HCT116 (cell line): ENCODE measurements at regions not wholly inside any gene's neighbourhood (a gene's known extent, or its start where the extent isn't known, plus 50 kb on each side); places are given as distances from the start of the nearest gene placed in this dataset.

Experiments
- ATAC-seq: fragments of 200-7000 bp; cut with Tn5 transposase; 2 replicates; pipeline ENCODE4 v1.9.1; 2020; ENCODE audit warnings: mild to moderate bottlenecking, moderate library complexity
- BruUV-seq: library from RNA; stranded (reverse); fragments of 400-500 nt; replicated peaks from 2 replicates; lab custom pipeline; 2021; lab: Mats Ljungman, UMichigan
- CTCF ChIA-PET: fragments of 300-600 bp; sonication (Branson Sonifier 250); formaldehyde crosslinking; loops from one replicate; lab custom pipeline; 2021; ENCODE audit warnings: antibody characterized with exemption; lab: Charles Lee
- POLR2A ChIA-PET: fragments of 300-600, 350-600 bp; sonication (Branson Sonifier 250); formaldehyde crosslinking; loops from one replicate; lab custom pipeline; 2021; ENCODE audit warnings: antibody characterized with exemption; lab: Charles Lee
- RAD21 ChIA-PET, 2 experiments: fragments of 300-600 bp; sonication (Branson Sonifier 250); formaldehyde crosslinking; loops; one replicate each; lab custom pipeline; 2023; ENCODE audit warnings: low total read pairs in 2 of 2; ENCODE audit not compliant: uncharacterized antibody in 2 of 2, unreplicated experiment in 2 of 2, low non-redundant PET in 1 of 2; lab: Charles Lee
- DNase-seq: peaks from one replicate; pipeline ENCODE4 v3.0.0-alpha.2; 2010; ENCODE audit warnings: low read depth, low spot score
- H2AFZ ChIP-seq: fragments of 200-600 bp; shearing (Covaris generic), sonication (generic); 2 replicates; pipeline ENCODE4 v1.6.1; 2017; ENCODE audit warnings: low read depth, mixed run types, mixed read lengths, antibody characterized with exemption, low read length; ENCODE audit not compliant: poor library complexity, severe bottlenecking
- H3K27ac ChIP-seq: 2 replicates; pipeline ENCODE4 v1.5.1; 2012; ENCODE audit warnings: low read depth, low read length
- H3K27me3 ChIP-seq: fragments of 200-600 bp; sonication (generic); 2 replicates; pipeline ENCODE4 v1.6.1; 2016; ENCODE audit warnings: mixed run types, low read length, mixed read lengths; ENCODE audit not compliant: insufficient read depth
- H3K36me3 ChIP-seq, 2 experiments: fragments of 200-500 bp in 1 of 2; fragments of 200-600 bp in 1 of 2; sonication (Bioruptor generic) in 1 of 2; sonication (generic) in 1 of 2; 2 replicates each; pipeline versions ENCODE4 v1.5.1 to v1.6.1; 2014 to 2016; ENCODE audit warnings: low read length in 2 of 2, inconsistent platforms in 1 of 2, mixed read lengths in 1 of 2, mixed run types in 1 of 2; ENCODE audit not compliant: insufficient read depth in 2 of 2, control insufficient read depth in 1 of 2
- H3K4me1 ChIP-seq, 2 experiments: fragments of 200-600 bp in 1 of 2; sonication (generic) in 1 of 2; 2 replicates each; pipeline versions ENCODE4 v1.5.1 to v1.6.1; 2012 to 2017; ENCODE audit warnings: low read length in 2 of 2, inconsistent platforms in 1 of 2, mild to moderate bottlenecking in 1 of 2, mixed read lengths in 1 of 2, mixed run types in 1 of 2, moderate library complexity in 1 of 2; ENCODE audit not compliant: insufficient read depth in 2 of 2, control insufficient read depth in 1 of 2
- H3K4me2 ChIP-seq: fragments of 200-600 bp; sonication (generic); 2 replicates; pipeline ENCODE4 v1.6.1; 2017; ENCODE audit warnings: mixed run types, low read length, mixed read lengths
- H3K4me3 ChIP-seq, 2 experiments: fragments of 200-600 bp in 1 of 2; sonication (generic) in 1 of 2; replicated peaks in 1 of 2; 2 replicates each; pipeline ENCODE4 v1.5.1; 2011 to 2016; ENCODE audit warnings: low read length in 2 of 2, control low read depth in 1 of 2, low read depth in 1 of 2, mild to moderate bottlenecking in 1 of 2, mixed read lengths in 1 of 2, mixed run types in 1 of 2
- H3K79me2 ChIP-seq: fragments of 200-600 bp; sonication (generic); 2 replicates; pipeline ENCODE4 v1.6.1; 2017; ENCODE audit warnings: mild to moderate bottlenecking, mixed run types, low read length, moderate library complexity, mixed read lengths; ENCODE audit not compliant: insufficient read depth
- H3K9ac ChIP-seq: fragments of 200-600 bp; sonication (generic); 2 replicates; pipeline ENCODE4 v1.6.1; 2016; ENCODE audit warnings: low read length, mixed read lengths
- H3K9me2 ChIP-seq: fragments of 200-600 bp; sonication (generic), shearing (Covaris generic); 2 replicates; pipeline ENCODE4 v1.6.1; 2017; ENCODE audit warnings: mixed run types, mild to moderate bottlenecking, moderate library complexity; ENCODE audit not compliant: insufficient read depth
- H3K9me3 ChIP-seq, 2 experiments: fragments of 200-500 bp in 1 of 2; fragments of 200-600 bp in 1 of 2; sonication (Bioruptor generic) in 1 of 2; sonication (generic) in 1 of 2; 2 replicates each; pipeline ENCODE4 v1.6.1; 2014 to 2017; ENCODE audit warnings: low read length in 2 of 2, mixed read lengths in 2 of 2, inconsistent platforms in 1 of 2, low read depth in 1 of 2, mild to moderate bottlenecking in 1 of 2, mixed run types in 1 of 2, moderate library complexity in 1 of 2; ENCODE audit not compliant: control insufficient read depth in 1 of 2, insufficient read depth in 1 of 2
- H4K20me1 ChIP-seq: fragments of 200-600 bp; sonication (generic), shearing (Covaris generic); 2 replicates; pipeline ENCODE4 v1.6.1; 2017; ENCODE audit warnings: mixed run types, mild to moderate bottlenecking, moderate library complexity; ENCODE audit not compliant: insufficient read depth
- CBX3 ChIP-seq: IDR thresholded peaks from 2 replicates; pipeline ENCODE4 v1.6.1; 2012; ENCODE audit warnings: low read depth
- CEBPB ChIP-seq: IDR thresholded peaks from 2 replicates; pipeline ENCODE4 v1.6.1; 2012; ENCODE audit warnings: low read depth
- ELF1 ChIP-seq: IDR thresholded peaks from 2 replicates; pipeline ENCODE4 v1.6.1; 2012; ENCODE audit warnings: low read depth, borderline replicate concordance
- EZH2phosphoT487 ChIP-seq: fragments of 200-600 bp; IDR thresholded peaks from 2 replicates; pipeline ENCODE4 v1.6.1; 2018; ENCODE audit warnings: antibody characterized with exemption, borderline replicate concordance
- FOSL1 ChIP-seq: IDR thresholded peaks from 2 replicates; pipeline ENCODE4 v1.6.1; 2012; ENCODE audit warnings: low read depth
- JUND ChIP-seq: IDR thresholded peaks from 2 replicates; pipeline ENCODE4 v1.6.1; 2012
- SIN3A ChIP-seq: IDR thresholded peaks from 2 replicates; pipeline ENCODE4 v1.6.1; 2012; ENCODE audit warnings: low read depth
- SP1 ChIP-seq: IDR thresholded peaks from 2 replicates; pipeline ENCODE4 v1.6.1; 2012; ENCODE audit warnings: low read depth
- SRF ChIP-seq: IDR thresholded peaks from 2 replicates; pipeline ENCODE4 v1.6.1; 2012; ENCODE audit warnings: low read depth
- ZFX ChIP-seq: fragments of 450-650 bp; IDR thresholded peaks from 2 replicates; pipeline ENCODE4 v1.6.1; 2017
- intact Hi-C: fragments of 100-400 bp; cut with micrococcal nuclease; formaldehyde crosslinking; loops from 2 replicates; pipeline ENCODE4 v1.10.0; 2022
- TF ChIP-seq, protein P1 (sequence below), 3 experiments: fragments of 200-600 bp in 1 of 3; sonication (generic) in 1 of 3; IDR thresholded peaks in 2 of 3; conservative IDR thresholded peaks in 1 of 3; 2 replicates each; pipeline ENCODE4 v1.5.1; 2012 to 2017; ENCODE audit warnings: low read depth in 2 of 3, low read length in 2 of 3, antibody characterized with exemption in 1 of 3, borderline replicate concordance in 1 of 3, control low read depth in 1 of 3, mild to moderate bottlenecking in 1 of 3, mixed read lengths in 1 of 3, mixed run types in 1 of 3, moderate library complexity in 1 of 3; ENCODE audit not compliant: insufficient read depth in 1 of 3
- TF ChIP-seq, protein P2 (sequence below): IDR thresholded peaks from 2 replicates; pipeline ENCODE4 v1.6.1; 2012; ENCODE audit warnings: low read depth

DNA sequence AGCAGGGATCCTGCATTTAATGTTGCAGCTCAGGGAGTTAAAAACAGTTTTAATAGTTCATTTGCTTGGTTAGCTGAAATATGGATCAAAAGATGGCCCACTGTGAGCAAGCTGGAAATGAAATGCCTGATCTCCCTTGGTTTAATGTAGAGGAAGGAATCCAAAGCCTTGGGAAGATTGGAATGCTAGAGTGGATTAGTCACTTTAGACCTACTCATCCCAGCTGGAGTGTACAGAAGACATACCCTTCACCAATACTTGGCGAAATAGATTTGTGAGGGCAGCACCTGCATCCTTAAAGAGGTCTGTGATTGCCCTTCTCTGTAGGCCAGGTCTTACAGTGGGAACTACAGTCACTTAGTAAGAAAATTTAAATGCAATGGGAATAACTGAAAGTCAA, 58.0 kb upstream of the KRAS start:
- Histone ChIP-seq H3K36me3 (no peaks in the 10 kb centered on the region), H3K4me3 (no peak overlapping the region), H3K4me2 (no peak overlapping the region), H4K20me1 (no peaks in the 10 kb centered on the region), H3K79me2 (no peaks in the 10 kb centered on the region), H3K9me2 (no peaks in the 10 kb centered on the region), H3K4me1 (no peaks in the 10 kb centered on the region), H3K9ac (no peak overlapping the region), H3K27me3 (no peaks in the 10 kb centered on the region), H3K27ac (no peak overlapping the region), H2AFZ (no peak overlapping the region), H3K9me3 (no peaks in the 10 kb centered on the region)
- ChIA-PET CTCF (no interaction called here), POLR2A (no interaction called here), RAD21 (no interaction called here)
- TF ChIP-seq FOSL1 (no peak), EZH2phosphoT487 (no peak), CBX3 (no peak), SP1 (no peak), ELF1 (no peak), ZFX (no peak), SRF (no peak), JUND (no peak), CEBPB (no peak), SIN3A (no peak)
- TF ChIP-seq, protein P1, sequence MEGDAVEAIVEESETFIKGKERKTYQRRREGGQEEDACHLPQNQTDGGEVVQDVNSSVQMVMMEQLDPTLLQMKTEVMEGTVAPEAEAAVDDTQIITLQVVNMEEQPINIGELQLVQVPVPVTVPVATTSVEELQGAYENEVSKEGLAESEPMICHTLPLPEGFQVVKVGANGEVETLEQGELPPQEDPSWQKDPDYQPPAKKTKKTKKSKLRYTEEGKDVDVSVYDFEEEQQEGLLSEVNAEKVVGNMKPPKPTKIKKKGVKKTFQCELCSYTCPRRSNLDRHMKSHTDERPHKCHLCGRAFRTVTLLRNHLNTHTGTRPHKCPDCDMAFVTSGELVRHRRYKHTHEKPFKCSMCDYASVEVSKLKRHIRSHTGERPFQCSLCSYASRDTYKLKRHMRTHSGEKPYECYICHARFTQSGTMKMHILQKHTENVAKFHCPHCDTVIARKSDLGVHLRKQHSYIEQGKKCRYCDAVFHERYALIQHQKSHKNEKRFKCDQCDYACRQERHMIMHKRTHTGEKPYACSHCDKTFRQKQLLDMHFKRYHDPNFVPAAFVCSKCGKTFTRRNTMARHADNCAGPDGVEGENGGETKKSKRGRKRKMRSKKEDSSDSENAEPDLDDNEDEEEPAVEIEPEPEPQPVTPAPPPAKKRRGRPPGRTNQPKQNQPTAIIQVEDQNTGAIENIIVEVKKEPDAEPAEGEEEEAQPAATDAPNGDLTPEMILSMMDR (IDR thresholded peaks at IDR 0.05 in 2 of 3, conservative IDR thresholded peaks at IDR 0.05 in 1 of 3; ENCODE audit: borderline replicate concordance in 1 of 3, insufficient read depth in 1 of 3, low read depth in 2 of 3, low read length in 2 of 3) = no peak
- TF ChIP-seq, protein P2, sequence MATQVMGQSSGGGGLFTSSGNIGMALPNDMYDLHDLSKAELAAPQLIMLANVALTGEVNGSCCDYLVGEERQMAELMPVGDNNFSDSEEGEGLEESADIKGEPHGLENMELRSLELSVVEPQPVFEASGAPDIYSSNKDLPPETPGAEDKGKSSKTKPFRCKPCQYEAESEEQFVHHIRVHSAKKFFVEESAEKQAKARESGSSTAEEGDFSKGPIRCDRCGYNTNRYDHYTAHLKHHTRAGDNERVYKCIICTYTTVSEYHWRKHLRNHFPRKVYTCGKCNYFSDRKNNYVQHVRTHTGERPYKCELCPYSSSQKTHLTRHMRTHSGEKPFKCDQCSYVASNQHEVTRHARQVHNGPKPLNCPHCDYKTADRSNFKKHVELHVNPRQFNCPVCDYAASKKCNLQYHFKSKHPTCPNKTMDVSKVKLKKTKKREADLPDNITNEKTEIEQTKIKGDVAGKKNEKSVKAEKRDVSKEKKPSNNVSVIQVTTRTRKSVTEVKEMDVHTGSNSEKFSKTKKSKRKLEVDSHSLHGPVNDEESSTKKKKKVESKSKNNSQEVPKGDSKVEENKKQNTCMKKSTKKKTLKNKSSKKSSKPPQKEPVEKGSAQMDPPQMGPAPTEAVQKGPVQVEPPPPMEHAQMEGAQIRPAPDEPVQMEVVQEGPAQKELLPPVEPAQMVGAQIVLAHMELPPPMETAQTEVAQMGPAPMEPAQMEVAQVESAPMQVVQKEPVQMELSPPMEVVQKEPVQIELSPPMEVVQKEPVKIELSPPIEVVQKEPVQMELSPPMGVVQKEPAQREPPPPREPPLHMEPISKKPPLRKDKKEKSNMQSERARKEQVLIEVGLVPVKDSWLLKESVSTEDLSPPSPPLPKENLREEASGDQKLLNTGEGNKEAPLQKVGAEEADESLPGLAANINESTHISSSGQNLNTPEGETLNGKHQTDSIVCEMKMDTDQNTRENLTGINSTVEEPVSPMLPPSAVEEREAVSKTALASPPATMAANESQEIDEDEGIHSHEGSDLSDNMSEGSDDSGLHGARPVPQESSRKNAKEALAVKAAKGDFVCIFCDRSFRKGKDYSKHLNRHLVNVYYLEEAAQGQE = no peak
- DNase-seq (no peak), ATAC-seq (no peak)
- intact Hi-C loops = no loop called here
- no TSS peak for BruUV-seq
